Fibroblast of gingiva (primary cell): ENCODE measurements at regions not wholly inside any gene's neighbourhood (a gene's known extent, or its start where the extent isn't known, plus 50 kb on each side); places are given as distances from the start of the nearest gene placed in this dataset.

Source experiments
- DNase-seq: peaks from one replicate; pipeline ENCODE4 v3.0.0-alpha.2; 2011; ENCODE audit warnings: low read depth

DNA sequence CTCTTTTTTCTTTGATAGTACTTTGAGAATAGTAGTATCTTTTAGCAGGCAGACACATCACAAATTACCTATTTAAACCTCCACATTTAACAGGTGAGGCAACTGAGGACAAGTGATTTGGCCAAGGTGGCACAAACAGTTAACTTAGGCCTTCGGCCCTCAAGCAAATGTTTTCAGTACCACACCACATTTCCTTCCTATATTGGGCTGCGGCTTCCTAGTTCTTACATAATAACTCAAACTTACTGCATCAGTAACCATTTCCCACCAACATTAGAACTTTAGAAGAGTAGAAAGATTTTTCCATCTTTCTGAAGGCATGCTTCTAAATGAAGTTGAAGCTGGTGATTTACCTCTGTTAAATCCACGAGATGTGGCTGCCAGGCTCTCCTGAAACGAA, 63.2 kb upstream of the SLC4A4 start:
- no peak for DNase-seq

DNA sequence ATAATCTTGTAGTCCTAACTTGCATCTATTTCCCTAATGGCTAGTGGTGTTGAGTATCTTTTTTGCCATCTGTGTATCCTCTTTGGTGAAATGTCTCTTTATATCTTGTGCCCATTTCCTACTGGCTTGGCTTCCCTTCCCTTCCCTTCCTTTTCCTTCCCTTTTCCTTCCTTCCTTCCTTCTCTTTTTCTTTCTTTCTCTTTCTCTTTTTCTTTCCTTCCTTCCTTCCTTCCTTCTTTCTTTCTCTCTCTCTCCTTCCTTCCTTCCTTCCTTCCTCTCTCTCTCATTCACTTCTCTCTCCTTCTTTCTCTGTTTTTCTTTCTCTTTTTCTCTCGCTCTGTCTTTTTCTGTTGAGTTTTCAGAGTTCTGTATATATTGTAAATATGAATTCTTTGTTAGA, 61.5 kb upstream of the SLC4A4 start:
- DNase-seq, result no peak

DNA sequence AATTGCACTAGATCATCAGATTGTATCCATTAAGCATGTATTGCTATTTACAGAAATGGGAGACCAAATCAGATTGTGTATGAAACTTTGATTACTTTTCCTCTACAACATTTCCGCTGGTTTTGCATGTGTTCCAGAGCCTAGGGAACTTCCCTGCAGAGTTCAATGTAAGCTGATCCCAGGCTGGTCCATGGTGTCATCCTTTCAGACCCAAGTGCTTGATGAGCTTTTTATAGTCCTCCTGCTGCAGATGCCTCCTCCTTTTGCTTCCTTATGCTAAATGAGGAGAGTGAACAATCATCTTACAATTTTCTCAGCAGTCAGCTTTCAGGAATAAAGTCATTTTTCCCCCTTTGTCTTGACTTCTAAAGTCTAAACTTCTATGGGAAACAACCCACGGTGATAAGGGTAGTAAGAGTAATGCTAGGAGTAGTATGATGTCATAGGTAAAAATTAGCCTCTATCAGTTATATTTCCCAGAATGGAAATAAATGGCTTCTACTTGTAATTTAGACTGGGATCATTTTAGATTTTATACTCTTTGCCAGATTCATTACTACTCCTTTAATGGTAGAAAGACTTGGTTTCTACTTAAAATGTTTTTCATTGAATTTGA, 55.1 kb upstream of the SLC4A4 start:
- DNase-seq, result no peak

DNA sequence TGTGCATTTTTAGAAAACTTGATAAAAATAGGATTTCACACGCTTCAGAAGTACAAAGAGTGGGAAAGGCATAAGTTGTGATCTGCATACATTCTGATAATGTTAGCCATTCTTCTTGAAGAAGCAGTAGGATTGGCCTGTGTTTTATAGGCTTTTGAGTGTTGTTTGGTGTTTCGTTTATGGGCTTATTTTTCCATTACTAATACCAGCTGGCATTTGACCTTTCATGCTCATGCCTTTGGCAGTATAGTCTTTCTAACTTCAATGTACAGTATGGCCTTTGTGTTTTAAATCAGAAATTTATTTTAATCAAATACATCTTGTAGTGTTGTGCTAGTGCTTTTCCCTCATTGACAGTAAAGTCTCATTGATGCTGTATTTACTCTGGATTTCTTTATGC, 51.5 kb upstream of the SLC4A4 start:
- no peak for DNase-seq

DNA sequence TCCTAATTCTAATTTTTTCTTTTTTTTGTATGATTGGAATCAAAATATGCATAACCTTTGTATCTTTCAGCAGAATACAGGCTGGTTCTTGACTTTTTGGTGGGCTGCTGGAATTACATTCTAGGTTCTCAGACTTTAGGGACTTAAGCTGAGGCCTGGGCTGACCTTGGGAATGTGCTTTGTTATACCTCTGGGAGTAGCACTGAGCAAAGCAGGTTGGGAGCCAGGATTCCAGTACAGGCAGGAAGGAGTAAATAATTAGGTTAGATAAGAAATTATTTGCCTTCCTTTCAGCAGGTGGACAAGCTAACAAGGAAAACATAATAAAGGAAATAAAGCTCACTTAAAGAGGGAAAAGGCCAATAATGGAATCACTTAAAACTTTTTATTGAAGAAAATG, 49.9 kb upstream of the SLC4A4 start:
- no peak for DNase-seq
